CD4-positive, alpha-beta T cell (primary cell): ENCODE measurements at regions not wholly inside any gene's neighbourhood (a gene's known extent, or its start where the extent isn't known, plus 50 kb on each side); places are given as distances from the start of the nearest gene placed in this dataset.

ENCODE experiments used
- ATAC-seq: fragments of 200-7000 bp; cut with Tn5 transposase; one replicate; pipeline ENCODE4 v1.10.0; 2022; ENCODE audit warnings: mild to moderate bottlenecking; ENCODE audit not compliant: poor library complexity
- CTCF ChIA-PET: fragments of 350-600 bp; sonication (Branson Sonifier 250); formaldehyde crosslinking; loops from one replicate; lab custom pipeline; 2021; ENCODE audit warnings: antibody characterized with exemption, inconsistent platforms; lab: Charles Lee
- POLR2A ChIA-PET: fragments of 350-600 bp; sonication (Branson Sonifier 250); formaldehyde crosslinking; loops from one replicate; lab custom pipeline; 2021; ENCODE audit warnings: antibody characterized with exemption, inconsistent platforms; lab: Charles Lee
- DNase-seq, 14 experiments: peaks; one replicate each; pipeline ENCODE4 v3.0.0-alpha.2; 2013 to 2020; ENCODE audit warnings: mixed read lengths in 2 of 14
- H3K27ac ChIP-seq, 2 donors: one replicate each; pipeline versions ENCODE4 v1.5.1 to v1.7.0; 2013; ENCODE audit warnings: low read length in 2 of 2, low read depth in 1 of 2, mild to moderate bottlenecking in 1 of 2
- H3K27me3 ChIP-seq, 2 experiments: 1 replicate in 1 of 2; 2 replicates in 1 of 2; pipeline versions ENCODE4 v1.6.1 to v1.7.0; 2013; ENCODE audit warnings: low read length in 2 of 2, control low read depth in 1 of 2, mild to moderate bottlenecking in 1 of 2, moderate library complexity in 1 of 2; ENCODE audit not compliant: insufficient read depth in 2 of 2, control insufficient read depth in 1 of 2
- H3K36me3 ChIP-seq: one replicate; pipeline ENCODE4 v1.6.1; 2013; ENCODE audit warnings: low read length, control low read depth; ENCODE audit not compliant: insufficient read depth
- H3K4me1 ChIP-seq: one replicate; pipeline ENCODE4 v1.6.1; 2013; ENCODE audit warnings: low read length, control low read depth; ENCODE audit not compliant: insufficient read depth
- H3K4me3 ChIP-seq: one replicate; pipeline ENCODE4 v1.5.1; 2013; ENCODE audit warnings: mild to moderate bottlenecking, low read length, moderate library complexity
- H3K9me3 ChIP-seq, 2 experiments: 1 replicate in 1 of 2; 2 replicates in 1 of 2; pipeline versions ENCODE4 v1.6.1 to v1.7.0; 2013; ENCODE audit warnings: low read length in 2 of 2, mild to moderate bottlenecking in 2 of 2, control low read depth in 1 of 2, moderate library complexity in 1 of 2; ENCODE audit not compliant: control insufficient read depth in 1 of 2, insufficient read depth in 1 of 2
- H3K27ac Mint-ChIP-seq: one replicate; pipeline ENCODE4 v1.8.0; 2020; ENCODE audit warnings: mixed read lengths
- H3K27me3 Mint-ChIP-seq: one replicate; pipeline ENCODE4 v1.8.0; 2021; ENCODE audit warnings: mixed read lengths
- H3K36me3 Mint-ChIP-seq: one replicate; pipeline ENCODE4 v1.8.0; 2021; ENCODE audit warnings: low read depth, mixed read lengths
- H3K4me1 Mint-ChIP-seq: one replicate; pipeline ENCODE4 v1.8.0; 2021; ENCODE audit warnings: low read depth, mixed read lengths
- H3K4me3 Mint-ChIP-seq: one replicate; pipeline ENCODE4 v1.8.0; 2020; ENCODE audit warnings: mild to moderate bottlenecking, mixed read lengths
- H3K9me3 Mint-ChIP-seq: one replicate; pipeline ENCODE4 v1.8.0; 2020; ENCODE audit warnings: mixed read lengths
- intact Hi-C, 2 experiments: fragments of 100-400 bp; cut with DNase I in 1 of 2; cut with micrococcal nuclease in 1 of 2; formaldehyde crosslinking; loops; one replicate each; pipeline versions ENCODE4 v1.15.1 to v1.9.0; 2023 to 2025; cut with DNase I, micrococcal nuclease
- TF ChIP-seq, protein P1 (sequence below): fragments of 200-600 bp; IDR thresholded peaks from one replicate; pipeline ENCODE4 v1.8.0; 2022; ENCODE audit warnings: antibody characterized with exemption, mild to moderate bottlenecking

GRCh38 chr4:85152480-85152879 is 186.0 kb upstream of the WDFY3 start:
- no peak overlapping the region for H3K27ac ChIP-seq
- H3K9me3 ChIP-seq, result peaks cover 0 to 3% of the 10 kb centered on the region in 2 experiments
- ChIA-PET POLR2A (no interaction called here), CTCF (no interaction called here)
- no peaks in the 10 kb centered on the region for H3K4me1 ChIP-seq
- H3K36me3 Mint-ChIP-seq, result no peaks in the 10 kb centered on the region
- DNase-seq (no peak), ATAC-seq (no peak)
- no peak overlapping the region for H3K4me3 ChIP-seq
- H3K27ac Mint-ChIP-seq, result no peak overlapping the region
- no peaks in the 10 kb centered on the region for H3K27me3 ChIP-seq
- intact Hi-C loops, result no loop called here
- no peaks in the 10 kb centered on the region for H3K4me1 Mint-ChIP-seq
- no peaks in the 10 kb centered on the region for H3K9me3 Mint-ChIP-seq
- H3K4me3 Mint-ChIP-seq, result no peak overlapping the region
- peaks cover 9% of the 10 kb centered on the region for H3K27me3 Mint-ChIP-seq
- TF ChIP-seq, protein P1, sequence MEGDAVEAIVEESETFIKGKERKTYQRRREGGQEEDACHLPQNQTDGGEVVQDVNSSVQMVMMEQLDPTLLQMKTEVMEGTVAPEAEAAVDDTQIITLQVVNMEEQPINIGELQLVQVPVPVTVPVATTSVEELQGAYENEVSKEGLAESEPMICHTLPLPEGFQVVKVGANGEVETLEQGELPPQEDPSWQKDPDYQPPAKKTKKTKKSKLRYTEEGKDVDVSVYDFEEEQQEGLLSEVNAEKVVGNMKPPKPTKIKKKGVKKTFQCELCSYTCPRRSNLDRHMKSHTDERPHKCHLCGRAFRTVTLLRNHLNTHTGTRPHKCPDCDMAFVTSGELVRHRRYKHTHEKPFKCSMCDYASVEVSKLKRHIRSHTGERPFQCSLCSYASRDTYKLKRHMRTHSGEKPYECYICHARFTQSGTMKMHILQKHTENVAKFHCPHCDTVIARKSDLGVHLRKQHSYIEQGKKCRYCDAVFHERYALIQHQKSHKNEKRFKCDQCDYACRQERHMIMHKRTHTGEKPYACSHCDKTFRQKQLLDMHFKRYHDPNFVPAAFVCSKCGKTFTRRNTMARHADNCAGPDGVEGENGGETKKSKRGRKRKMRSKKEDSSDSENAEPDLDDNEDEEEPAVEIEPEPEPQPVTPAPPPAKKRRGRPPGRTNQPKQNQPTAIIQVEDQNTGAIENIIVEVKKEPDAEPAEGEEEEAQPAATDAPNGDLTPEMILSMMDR, result no peak
- H3K36me3 ChIP-seq, result no peaks in the 10 kb centered on the region

GRCh38 chr4:85153221-85153620 is 186.7 kb upstream of the WDFY3 start:
- Mint-ChIP-seq H3K4me3 (no peak overlapping the region), H3K4me1 (no peaks in the 10 kb centered on the region), H3K36me3 (no peaks in the 10 kb centered on the region), H3K9me3 (no peaks in the 10 kb centered on the region), H3K27me3 (peaks cover 9% of the 10 kb centered on the region), H3K27ac (no peak overlapping the region)
- intact Hi-C loops, result no loop called here
- ATAC-seq (no peak), DNase-seq (no peak)
- ChIA-PET POLR2A (no interaction called here), CTCF (no interaction called here)
- no peak overlapping the region for H3K27ac ChIP-seq
- peaks cover 0 to 3% of the 10 kb centered on the region in 2 experiments for H3K9me3 ChIP-seq
- H3K4me1 ChIP-seq, result no peaks in the 10 kb centered on the region
- H3K4me3 ChIP-seq, result no peak overlapping the region
- H3K27me3 ChIP-seq, result no peaks in the 10 kb centered on the region
- no peaks in the 10 kb centered on the region for H3K36me3 ChIP-seq
- TF ChIP-seq, protein P1, result no peak

- Mint-ChIP-seq H3K4me1 (no peaks in the 10 kb centered on the region), H3K27ac (no peak overlapping the region), H3K4me3 (no peak overlapping the region), H3K27me3 (no peaks in the 10 kb centered on the region), H3K9me3 (no peaks in the 10 kb centered on the region), H3K36me3 (no peaks in the 10 kb centered on the region)
- DNase-seq (no peak), ATAC-seq (no peak)
- Histone ChIP-seq H3K27me3 (no peaks in the 10 kb centered on the region), H3K27ac (no peak overlapping the region), H3K9me3 (peaks cover 0 to 3% of the 10 kb centered on the region in 2 experiments), H3K4me1 (no peaks in the 10 kb centered on the region), H3K36me3 (no peaks in the 10 kb centered on the region), H3K4me3 (no peak overlapping the region)
- intact Hi-C loops, result no loop called here
- TF ChIP-seq, protein P1, result no peak
- ChIA-PET CTCF (no interaction called here), POLR2A (no interaction called here)
These were observed 188.1 kb upstream of the WDFY3 start for GRCh38 chr4:85154591-85154990.
